UCSD-AML1 (cell line): ENCODE measurements at regions not wholly inside any gene's neighbourhood (a gene's known extent, or its start where the extent isn't known, plus 50 kb on each side); places are given as distances from the start of the nearest gene placed in this dataset.

Experiments
- DNase-seq: peaks from one replicate; lab custom pipeline; 2025; ENCODE audit not compliant: unreplicated experiment; lab: John Stamatoyannopoulos, UW

- peak; percentile 17 for DNase-seq
Measured at GRCh38 chr2:161570424-161571050, 53.7 kb upstream of the SLC4A10 start.

- DNase-seq = no peak
Measured at GRCh38 chr2:161571051-161571429, 53.2 kb upstream of the SLC4A10 start.
